Activated B cell treated with CpG ODN at 0.5 μM for 24 hours (primary cell): ENCODE measurements at regions not wholly inside any gene's neighbourhood (a gene's known extent, or its start where the extent isn't known, plus 50 kb on each side); places are given as distances from the start of the nearest gene placed in this dataset.

ENCODE experiments used
- ATAC-seq: fragments of 200-7000 bp; cut with Tn5 transposase; one replicate; pipeline ENCODE4 v1.10.0; 2021; ENCODE audit warnings: low read depth, mild to moderate bottlenecking, moderate library complexity
- CTCF ChIA-PET: fragments of 350-600 bp; sonication (Branson Sonifier 250); formaldehyde crosslinking; loops from one replicate; lab custom pipeline; 2021; ENCODE audit warnings: antibody characterized with exemption; lab: Charles Lee
- POLR2A ChIA-PET: fragments of 350-600 bp; sonication (Branson Sonifier 250); formaldehyde crosslinking; loops from one replicate; lab custom pipeline; 2021; ENCODE audit warnings: antibody characterized with exemption; lab: Charles Lee
- DNase-seq: peaks from one replicate; pipeline ENCODE4 v3.0.0; 2022
- H3K27ac Mint-ChIP-seq: one replicate; pipeline ENCODE4 v1.8.0; 2020; ENCODE audit warnings: mixed read lengths
- H3K27me3 Mint-ChIP-seq: one replicate; pipeline ENCODE4 v1.8.0; 2021; ENCODE audit warnings: mixed read lengths
- H3K36me3 Mint-ChIP-seq: one replicate; pipeline ENCODE4 v1.8.0; 2021; ENCODE audit warnings: low read depth, mixed read lengths
- H3K4me1 Mint-ChIP-seq: one replicate; pipeline ENCODE4 v1.8.0; 2021; ENCODE audit warnings: mixed read lengths
- H3K4me3 Mint-ChIP-seq: one replicate; pipeline ENCODE4 v1.8.0; 2020; ENCODE audit warnings: mild to moderate bottlenecking, mixed read lengths
- H3K9me3 Mint-ChIP-seq: one replicate; pipeline ENCODE4 v1.8.0; 2020; ENCODE audit warnings: mixed read lengths
- intact Hi-C: fragments of 100-400 bp; cut with micrococcal nuclease; formaldehyde crosslinking; loops from one replicate; pipeline ENCODE4 v1.15.1; 2024
- TF ChIP-seq, protein P1 (sequence below): fragments of 200-600 bp; IDR thresholded peaks from one replicate; pipeline ENCODE4 v1.8.0; 2022; ENCODE audit warnings: antibody characterized with exemption, mild to moderate bottlenecking

DNA sequence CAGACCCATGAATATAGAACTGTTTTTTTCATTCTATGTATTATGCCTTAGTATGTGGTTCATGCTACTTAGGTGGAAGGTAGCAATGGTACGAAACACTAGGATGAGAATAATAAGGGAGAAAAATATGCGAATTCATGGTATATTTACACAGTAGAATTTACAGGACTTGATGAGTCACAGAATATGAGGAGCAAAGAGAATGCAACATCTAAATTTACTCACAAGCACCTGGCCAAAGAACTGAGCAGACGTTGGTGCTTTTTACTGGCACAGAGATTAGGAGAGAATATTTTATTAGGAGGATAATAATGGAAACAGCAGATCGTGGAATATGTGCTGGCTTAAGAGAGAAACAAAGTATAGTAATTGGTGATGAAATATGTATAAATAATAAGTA lies 785.4 kb upstream of the ROBO1 start:
- no peak for DNase-seq

DNA sequence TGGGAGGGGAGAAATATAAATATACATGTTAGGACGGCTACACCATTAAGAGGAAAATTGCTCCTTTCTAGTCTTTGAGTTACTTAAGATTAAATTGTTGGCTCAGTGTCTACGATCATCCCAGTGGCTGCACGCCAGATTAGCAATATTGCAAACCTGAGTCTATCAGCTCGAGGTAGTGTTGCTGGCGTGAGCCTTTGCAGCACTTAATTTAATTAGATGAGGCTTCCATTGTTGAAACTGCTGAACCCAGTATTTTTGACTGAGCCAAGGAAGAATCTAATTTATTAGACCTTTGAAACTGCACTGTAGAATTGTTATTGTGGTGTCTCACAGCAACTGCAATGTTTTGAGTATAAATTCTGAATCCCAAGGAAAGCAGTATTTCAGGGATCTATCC lies 782.4 kb upstream of the ROBO1 start:
- Mint-ChIP-seq H3K9me3 (peaks cover 12% of the 10 kb centered on the region), H3K4me3 (no peak overlapping the region), H3K27ac (no peak overlapping the region), H3K36me3 (no peaks in the 10 kb centered on the region), H3K4me1 (no peaks in the 10 kb centered on the region), H3K27me3 (no peaks in the 10 kb centered on the region)
- ATAC-seq (no peak), DNase-seq (no peak)
- ChIA-PET CTCF (no interaction called here), POLR2A (no interaction called here)
- intact Hi-C loops: no loop called here
- TF ChIP-seq, protein P1, sequence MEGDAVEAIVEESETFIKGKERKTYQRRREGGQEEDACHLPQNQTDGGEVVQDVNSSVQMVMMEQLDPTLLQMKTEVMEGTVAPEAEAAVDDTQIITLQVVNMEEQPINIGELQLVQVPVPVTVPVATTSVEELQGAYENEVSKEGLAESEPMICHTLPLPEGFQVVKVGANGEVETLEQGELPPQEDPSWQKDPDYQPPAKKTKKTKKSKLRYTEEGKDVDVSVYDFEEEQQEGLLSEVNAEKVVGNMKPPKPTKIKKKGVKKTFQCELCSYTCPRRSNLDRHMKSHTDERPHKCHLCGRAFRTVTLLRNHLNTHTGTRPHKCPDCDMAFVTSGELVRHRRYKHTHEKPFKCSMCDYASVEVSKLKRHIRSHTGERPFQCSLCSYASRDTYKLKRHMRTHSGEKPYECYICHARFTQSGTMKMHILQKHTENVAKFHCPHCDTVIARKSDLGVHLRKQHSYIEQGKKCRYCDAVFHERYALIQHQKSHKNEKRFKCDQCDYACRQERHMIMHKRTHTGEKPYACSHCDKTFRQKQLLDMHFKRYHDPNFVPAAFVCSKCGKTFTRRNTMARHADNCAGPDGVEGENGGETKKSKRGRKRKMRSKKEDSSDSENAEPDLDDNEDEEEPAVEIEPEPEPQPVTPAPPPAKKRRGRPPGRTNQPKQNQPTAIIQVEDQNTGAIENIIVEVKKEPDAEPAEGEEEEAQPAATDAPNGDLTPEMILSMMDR: no peak

More for the DNA sequence above, 785.4 kb upstream of the ROBO1 start:
- POLR2A ChIA-PET: no interaction called here
- Mint-ChIP-seq H3K27me3 (no peaks in the 10 kb centered on the region), H3K4me3 (no peak overlapping the region), H3K36me3 (no peaks in the 10 kb centered on the region), H3K4me1 (no peaks in the 10 kb centered on the region), H3K9me3 (peaks cover 12% of the 10 kb centered on the region), H3K27ac (no peak overlapping the region)
- CTCF ChIA-PET: no interaction called here
- no peak for ATAC-seq
- TF ChIP-seq, protein P1: no peak
- intact Hi-C loops: no loop called here

DNA sequence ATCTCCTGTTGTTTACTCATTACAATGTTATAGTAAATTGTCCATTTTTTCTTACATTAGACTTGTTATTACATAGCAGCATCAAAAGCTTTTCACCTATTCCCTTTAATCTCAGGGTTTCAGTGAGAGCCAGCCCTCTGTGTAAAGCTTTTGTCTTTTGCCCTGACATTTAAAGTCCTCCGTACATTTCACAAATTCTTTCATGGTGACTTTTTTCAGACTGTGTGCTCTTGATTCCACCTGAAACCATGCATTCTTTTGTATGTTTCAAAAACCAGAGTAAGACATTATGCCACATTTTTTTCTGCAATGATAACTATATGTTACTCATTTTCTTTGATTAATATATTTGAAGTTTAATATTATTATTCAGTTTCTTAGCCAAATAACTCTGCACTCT lies 781.4 kb upstream of the ROBO1 start:
- H3K27me3 Mint-ChIP-seq: no peaks in the 10 kb centered on the region
- no peaks in the 10 kb centered on the region for H3K36me3 Mint-ChIP-seq
- H3K9me3 Mint-ChIP-seq: peaks cover 12% of the 10 kb centered on the region
- TF ChIP-seq, protein P1: no peak
- ATAC-seq (no peak), DNase-seq (no peak)
- H3K4me1 Mint-ChIP-seq: no peaks in the 10 kb centered on the region
- no peak overlapping the region for H3K4me3 Mint-ChIP-seq
- H3K27ac Mint-ChIP-seq: no peak overlapping the region
- intact Hi-C loops: no loop called here
- CTCF ChIA-PET: no interaction called here
- POLR2A ChIA-PET: no interaction called here

DNA sequence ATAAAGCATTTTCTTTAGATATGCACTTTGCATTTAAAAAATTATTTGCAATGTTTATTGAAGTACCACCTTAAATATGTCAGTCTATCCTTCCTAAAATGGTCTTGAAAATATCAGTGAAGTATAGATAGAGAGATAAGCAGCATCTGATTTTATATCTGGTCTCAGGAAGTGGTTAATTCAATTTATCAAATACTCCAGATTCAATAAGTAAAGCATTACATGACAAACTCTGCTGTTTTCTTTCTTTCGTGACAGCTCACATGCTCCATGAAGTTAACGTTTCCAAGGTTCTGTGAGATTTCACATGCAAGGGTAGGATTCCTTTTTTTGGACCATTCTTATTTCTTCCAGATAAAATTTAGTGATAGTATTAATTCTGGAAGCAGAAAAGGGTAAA lies 775.4 kb upstream of the ROBO1 start:
- intact Hi-C loops: no loop called here
- POLR2A ChIA-PET: no interaction called here
- CTCF ChIA-PET: no interaction called here
- TF ChIP-seq, protein P1: no peak
- H3K36me3 Mint-ChIP-seq: no peaks in the 10 kb centered on the region
- H3K27ac Mint-ChIP-seq: no peak overlapping the region
- peaks cover 2% of the 10 kb centered on the region for H3K9me3 Mint-ChIP-seq
- no peaks in the 10 kb centered on the region for H3K27me3 Mint-ChIP-seq
- DNase-seq: no peak
- no peak overlapping the region for H3K4me3 Mint-ChIP-seq
- H3K4me1 Mint-ChIP-seq: no peaks in the 10 kb centered on the region
- no peak for ATAC-seq

DNA sequence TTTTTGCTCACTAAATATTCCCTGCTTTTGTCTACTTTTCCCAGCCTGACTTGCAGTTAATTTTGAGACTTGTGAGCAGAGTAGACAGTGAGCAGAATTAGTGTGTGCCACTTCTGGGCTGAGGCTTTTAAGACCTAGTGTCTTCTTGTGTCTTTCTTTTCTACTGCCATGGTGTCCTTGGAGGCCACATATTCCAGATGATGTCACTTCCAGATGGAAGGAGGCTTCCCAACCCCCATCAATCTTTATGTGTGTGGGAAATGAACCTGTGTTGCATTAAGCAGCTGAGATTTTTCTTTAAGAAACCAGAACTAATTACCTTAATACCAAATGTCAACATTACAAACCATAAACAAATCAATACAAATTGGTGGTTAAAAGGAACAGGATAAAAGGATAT lies 774.7 kb upstream of the ROBO1 start:
- intact Hi-C loops: no loop called here
- CTCF ChIA-PET: no interaction called here
- Mint-ChIP-seq H3K27ac (no peak overlapping the region), H3K36me3 (no peaks in the 10 kb centered on the region), H3K4me1 (no peaks in the 10 kb centered on the region), H3K9me3 (peaks cover 2% of the 10 kb centered on the region), H3K27me3 (no peaks in the 10 kb centered on the region), H3K4me3 (no peak overlapping the region)
- TF ChIP-seq, protein P1: no peak
- POLR2A ChIA-PET: no interaction called here
- no peak for DNase-seq
- no peak for ATAC-seq
